SH-SY5Y (cell line): ENCODE measurements at regions not wholly inside any gene's neighbourhood (a gene's known extent, or its start where the extent isn't known, plus 50 kb on each side); places are given as distances from the start of the nearest gene placed in this dataset.
A peak's percentile ranks its signal among the peaks of the same experiment; 100 is the strongest.

Experiments
- GATA2 ChIP-seq: IDR thresholded peaks from 2 replicates; pipeline ENCODE4 v1.6.1; 2011; ENCODE audit warnings: mild to moderate bottlenecking, low read depth, low read length
- GATA3 ChIP-seq: IDR thresholded peaks from 2 replicates; pipeline ENCODE4 v1.6.1; 2011; ENCODE audit warnings: low read depth, mild to moderate bottlenecking, low read length, moderate library complexity

GRCh38 chr2:67645280-67646138 lies 248.4 kb downstream of the ETAA1 start:
- TF ChIP-seq GATA2 (no peak), GATA3 (no peak)

DNA sequence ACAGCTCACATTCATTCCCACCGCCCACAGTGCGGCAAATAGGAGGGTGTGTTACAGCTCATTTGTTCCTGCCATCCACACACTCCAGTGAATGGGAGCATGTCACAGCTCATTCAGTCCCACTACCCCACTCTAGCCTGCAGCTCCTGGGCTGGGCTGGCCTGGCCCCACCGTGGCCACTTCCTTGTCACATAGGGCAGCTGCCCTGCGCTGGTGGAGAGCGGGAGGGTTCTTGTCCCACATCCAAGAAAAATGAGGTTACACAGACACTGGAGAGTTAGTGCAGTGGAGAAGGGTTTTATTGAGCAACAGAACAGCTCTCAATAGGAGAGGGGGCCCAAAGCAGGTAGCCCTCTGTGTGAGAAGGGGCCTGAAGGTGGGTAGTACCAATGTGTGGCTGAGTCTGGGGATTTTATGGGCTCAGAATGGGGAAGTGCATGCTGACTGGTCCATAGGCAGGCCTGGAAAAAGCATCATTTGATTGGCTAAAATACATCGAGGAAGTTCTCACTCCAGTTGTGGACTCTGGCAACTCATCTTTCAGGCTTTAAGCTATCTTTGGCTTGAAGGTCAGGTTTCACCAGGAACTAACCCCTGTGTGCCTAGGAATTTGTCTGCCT lies 249.7 kb downstream of the ETAA1 start:
- TF ChIP-seq GATA3 (no peak), GATA2 (no peak)

- TF ChIP-seq GATA2 (peak; percentile 82), GATA3 (peak; percentile 48; the same call in 1 of the 2 replicates)
Measured at GRCh38 chr2:67649331-67650261, 252.5 kb downstream of the ETAA1 start.

GRCh38 chr2:67650291-67651133 lies 253.4 kb downstream of the ETAA1 start:
- peak; percentile 65 for TF ChIP-seq GATA2
- TF ChIP-seq GATA3, result peak; percentile 75

- TF ChIP-seq GATA2 (no peak), GATA3 (no peak)
Measured at GRCh38 chr2:67651565-67651964, 254.4 kb downstream of the ETAA1 start.

DNA sequence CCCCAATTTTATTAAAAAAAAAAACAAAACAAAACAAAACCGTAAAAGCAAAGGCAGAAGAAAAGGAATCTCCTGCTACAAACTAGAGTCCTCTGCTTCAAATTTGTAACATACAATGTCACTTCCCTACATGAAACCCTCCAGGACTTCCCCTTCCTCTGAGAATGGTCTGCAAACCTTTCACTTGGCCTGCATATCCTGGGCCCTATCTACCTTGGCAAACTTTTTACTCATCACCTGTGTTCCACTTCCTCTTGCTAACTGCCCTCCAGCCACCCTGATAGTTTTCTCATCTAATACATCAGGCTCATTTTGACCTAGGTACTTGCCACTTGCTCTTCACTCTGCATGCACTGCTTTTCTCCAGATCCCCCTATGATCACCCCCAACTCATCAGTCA lies 255.5 kb downstream of the ETAA1 start:
- TF ChIP-seq GATA3, result no peak
- no peak for TF ChIP-seq GATA2

DNA sequence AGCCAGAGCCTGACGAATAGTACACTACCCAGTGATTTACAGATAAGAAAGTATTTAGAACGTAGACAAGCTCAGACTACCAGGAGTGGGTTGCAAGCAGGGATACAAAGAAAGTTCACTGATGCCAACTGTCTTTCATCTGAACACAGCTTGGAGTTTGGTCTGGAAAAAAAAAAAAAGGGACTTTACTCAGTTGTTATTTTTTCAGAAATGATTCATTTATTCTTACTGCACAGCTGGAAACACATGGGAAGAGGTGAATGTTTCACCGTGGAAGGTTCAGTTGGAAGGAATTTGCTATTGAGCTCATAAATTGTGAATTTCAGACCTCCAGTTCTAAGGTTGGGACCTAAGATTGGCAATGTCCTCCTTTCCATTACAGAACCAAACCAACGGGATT lies 259.7 kb downstream of the ETAA1 start:
- TF ChIP-seq GATA2 (no peak), GATA3 (no peak)

DNA sequence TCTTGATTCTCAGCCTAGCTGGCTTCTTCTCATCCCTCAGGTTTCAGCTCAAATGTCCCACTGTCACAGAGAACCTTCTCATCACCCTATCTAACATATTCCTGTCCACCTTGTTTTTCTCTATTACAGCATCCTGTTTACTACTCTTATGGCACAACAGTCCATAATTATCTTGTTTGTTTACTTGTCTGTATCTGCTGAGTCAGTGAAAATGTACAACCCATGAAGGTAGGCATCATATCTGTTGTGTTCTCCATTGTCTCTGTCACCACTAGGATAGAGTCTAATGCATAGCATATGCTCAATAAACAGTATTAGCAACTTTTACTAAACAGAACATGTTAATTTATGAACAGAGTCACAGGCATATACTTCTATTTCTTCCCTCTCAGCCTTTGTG lies 261.7 kb downstream of the ETAA1 start:
- no peak for TF ChIP-seq GATA3
- TF ChIP-seq GATA2, result no peak

DNA sequence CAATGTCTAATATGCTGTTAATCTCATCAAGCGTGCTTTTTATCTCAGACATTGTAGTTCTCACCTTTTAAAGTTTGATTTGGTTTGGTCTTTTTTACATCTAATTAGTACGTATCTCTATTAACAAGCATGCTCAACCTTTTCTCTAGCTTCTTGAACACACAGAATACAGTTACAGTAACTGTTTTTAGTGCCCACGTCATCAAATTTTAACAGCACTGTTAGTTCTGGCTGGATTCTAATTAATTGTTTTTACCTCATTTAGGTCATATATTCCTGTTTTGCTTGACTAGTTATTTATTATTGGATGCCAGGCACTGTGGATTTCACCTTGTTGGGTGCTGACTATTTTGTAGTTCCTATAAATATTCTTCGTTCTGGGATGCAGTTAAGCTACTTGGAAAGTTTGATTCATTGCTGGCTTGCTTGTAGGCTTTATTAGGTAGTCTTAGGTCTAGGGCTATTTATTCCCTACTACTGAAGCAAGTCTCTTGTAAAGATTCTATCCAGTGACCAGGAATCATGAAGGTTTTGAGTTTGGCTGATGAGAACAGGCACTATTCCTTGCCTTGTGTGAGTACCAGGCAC lies 263.0 kb downstream of the ETAA1 start:
- TF ChIP-seq GATA3, result no peak
- TF ChIP-seq GATA2, result no peak

DNA sequence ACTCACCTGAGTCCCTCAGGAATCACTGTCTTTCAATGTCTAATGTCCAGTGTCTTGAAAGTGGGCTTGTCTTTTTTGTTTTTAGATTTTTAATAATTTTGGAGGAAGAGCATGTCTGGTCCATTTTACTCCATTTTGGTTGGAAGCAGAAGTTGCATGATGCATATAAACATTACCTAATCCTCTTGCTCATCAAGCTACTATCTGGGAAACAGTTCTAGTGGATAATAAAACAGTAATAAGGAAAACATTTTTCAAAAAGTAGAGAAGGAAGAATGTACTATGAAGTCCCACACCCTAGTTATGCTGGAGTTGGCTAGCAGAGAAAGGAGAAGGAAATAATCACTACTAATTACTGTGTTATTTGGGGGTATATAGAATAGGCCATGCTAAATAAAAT lies 263.7 kb downstream of the ETAA1 start:
- no peak for TF ChIP-seq GATA2
- no peak for TF ChIP-seq GATA3

DNA sequence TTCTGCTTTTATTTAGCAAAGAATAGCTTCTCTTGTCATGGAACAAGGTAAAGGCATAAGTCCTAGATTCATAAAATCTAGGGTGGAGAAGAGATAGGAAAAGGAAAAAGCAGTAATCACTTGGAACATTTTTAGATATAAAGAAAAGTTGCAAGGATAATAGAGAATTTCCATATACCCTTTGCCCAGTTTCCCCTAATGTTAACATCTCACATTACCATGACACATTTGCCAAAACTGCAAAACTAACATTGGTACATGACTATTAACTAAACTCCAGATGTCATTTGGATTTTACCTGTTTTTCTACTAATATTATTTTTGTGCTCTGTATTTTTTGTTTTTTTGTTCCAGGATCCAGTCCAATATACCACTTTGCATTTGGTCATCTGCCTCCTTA lies 265.1 kb downstream of the ETAA1 start:
- no peak for TF ChIP-seq GATA3
- TF ChIP-seq GATA2, result no peak

GRCh38 chr2:67663776-67664175 lies 266.6 kb downstream of the ETAA1 start:
- no peak for TF ChIP-seq GATA2
- TF ChIP-seq GATA3, result no peak
